ENCODE measurements at regions not wholly inside any gene's neighbourhood (a gene's known extent, or its start where the extent isn't known, plus 50 kb on each side); places are given as distances from the start of the nearest gene placed in this dataset.

GRCh38 chr1:22268327-22268726 lies 125.4 kb upstream of the WNT4 start:
- Histone ChIP-seq H3K27ac (no peak overlapping the region), H3K4me1 (peaks cover 0 to 1% (median 0%) of the 10 kb centered on the region in 4 donors), H3K36me3 (no peaks in the 10 kb centered on the region), H3K9me3 (no peaks in the 10 kb centered on the region), H3K27me3 (no peaks in the 10 kb centered on the region), H3K4me3 (no peak overlapping the region)
- WGBS, 2 donors (ENCODE audit: low coverage in 1 of 2), result 70 to 78% methylated on average over 4 to 11 of the region's 11 CpGs
- in situ Hi-C loops (cut with MboI; ENCODE audit: low pct_ligation_motif_present in 1 of 4, low pct_unique_long_range_greater_than_20kb in 1 of 4, low sequenced_read_pairs in 3 of 4), result no loop called here
- DNase-seq, result no peak
- TF ChIP-seq POLR2A (IDR thresholded peaks at IDR 0.05) (no peak), POLR2AphosphoS5 (IDR thresholded peaks at IDR 0.05) (no peak), CTCF (IDR thresholded peaks at IDR 0.05) (no peak), EP300 (IDR thresholded peaks at IDR 0.05; ENCODE audit: low read depth) (no peak)
- intact Hi-C loops (cut with DNase I; ENCODE audit: low total_unique reads), result no loop called here

GRCh38 chr1:22271847-22272801 lies 129.2 kb upstream of the WNT4 start:
- no peak for TF ChIP-seq POLR2A (IDR thresholded peaks at IDR 0.05)
- no peak for TF ChIP-seq CTCF (IDR thresholded peaks at IDR 0.05)
- TF ChIP-seq EP300 (IDR thresholded peaks at IDR 0.05; ENCODE audit: low read depth), result no peak
- no peak for TF ChIP-seq POLR2AphosphoS5 (IDR thresholded peaks at IDR 0.05)
- no peaks in the 10 kb centered on the region for H3K27me3 ChIP-seq
- H3K4me1 ChIP-seq, result no peaks in the 10 kb centered on the region
- no peaks in the 10 kb centered on the region for H3K36me3 ChIP-seq
- H3K9me3 ChIP-seq, result no peaks in the 10 kb centered on the region
- no peak overlapping the region for H3K4me3 ChIP-seq
- no peak overlapping the region for H3K27ac ChIP-seq
- no peak for DNase-seq
- WGBS, 2 donors (ENCODE audit: low coverage in 1 of 2), result 73 to 84% methylated on average over 6 to 8 of the region's 8 CpGs
- intact Hi-C loops (cut with DNase I; ENCODE audit: low total_unique reads), result no loop called here
- in situ Hi-C loops (cut with MboI; ENCODE audit: low pct_ligation_motif_present in 1 of 4, low pct_unique_long_range_greater_than_20kb in 1 of 4, low sequenced_read_pairs in 3 of 4), result no loop called here

- Histone ChIP-seq H3K4me3 (no peak overlapping the region), H3K27me3 (no peaks in the 10 kb centered on the region), H3K27ac (no peak overlapping the region), H3K4me1 (no peaks in the 10 kb centered on the region), H3K9me3 (no peaks in the 10 kb centered on the region), H3K36me3 (no peaks in the 10 kb centered on the region)
- in situ Hi-C loops (cut with MboI; ENCODE audit: low pct_ligation_motif_present in 1 of 4, low pct_unique_long_range_greater_than_20kb in 1 of 4, low sequenced_read_pairs in 3 of 4) (no loop called here), intact Hi-C loops (cut with DNase I; ENCODE audit: low total_unique reads) (no loop called here)
- 83 to 91% methylated on average over 3 to 8 of the region's 8 CpGs for WGBS, 2 donors (ENCODE audit: low coverage in 1 of 2)
- TF ChIP-seq POLR2A (IDR thresholded peaks at IDR 0.05) (no peak), POLR2AphosphoS5 (IDR thresholded peaks at IDR 0.05) (no peak), EP300 (IDR thresholded peaks at IDR 0.05; ENCODE audit: low read depth) (no peak), CTCF (IDR thresholded peaks at IDR 0.05) (no peak)
- no peak for DNase-seq
Observed at GRCh38 chr1:22273686-22274681, 131.1 kb upstream of the WNT4 start.

- intact Hi-C loops (cut with DNase I; ENCODE audit: low total_unique reads), result no loop called here
- no peak overlapping the region for H3K4me3 ChIP-seq
- no peaks in the 10 kb centered on the region for H3K27me3 ChIP-seq
- in situ Hi-C loops (cut with MboI; ENCODE audit: low pct_ligation_motif_present in 1 of 4, low pct_unique_long_range_greater_than_20kb in 1 of 4, low sequenced_read_pairs in 3 of 4), result no loop called here
- H3K36me3 ChIP-seq, result no peaks in the 10 kb centered on the region
- TF ChIP-seq POLR2A (IDR thresholded peaks at IDR 0.05), result no peak
- TF ChIP-seq EP300 (IDR thresholded peaks at IDR 0.05; ENCODE audit: low read depth), result no peak
- TF ChIP-seq POLR2AphosphoS5 (IDR thresholded peaks at IDR 0.05), result no peak
- no peak for TF ChIP-seq CTCF (IDR thresholded peaks at IDR 0.05)
- WGBS, 2 donors (ENCODE audit: low coverage in 1 of 2), result 80% methylated on average over 3 of the region's 3 CpGs; no CpG with 5 or more reads in 1 of the 2 donors
- no peak for DNase-seq
- no peaks in the 10 kb centered on the region for H3K9me3 ChIP-seq
- no peaks in the 10 kb centered on the region for H3K4me1 ChIP-seq
- H3K27ac ChIP-seq, result no peak overlapping the region
Observed at GRCh38 chr1:22275167-22275566, 132.3 kb upstream of the WNT4 start.
